Limb (tissue), 2 donors: ENCODE measurements at regions not wholly inside any gene's neighbourhood (a gene's known extent, or its start where the extent isn't known, plus 50 kb on each side); places are given as distances from the start of the nearest gene placed in this dataset.

Experiments used
- DNase-seq, 2 donors: peaks; one replicate each; pipeline ENCODE4 v3.0.0-alpha.2; 2016; ENCODE audit errors: extremely low spot score in 2 of 2

- DNase-seq, result no peak
Measured at GRCh38 chr5:68161156-68161555, 54.4 kb upstream of the PIK3R1 start.

- no peak for DNase-seq
Measured at GRCh38 chr5:68159224-68159951, 56.2 kb upstream of the PIK3R1 start.

DNA sequence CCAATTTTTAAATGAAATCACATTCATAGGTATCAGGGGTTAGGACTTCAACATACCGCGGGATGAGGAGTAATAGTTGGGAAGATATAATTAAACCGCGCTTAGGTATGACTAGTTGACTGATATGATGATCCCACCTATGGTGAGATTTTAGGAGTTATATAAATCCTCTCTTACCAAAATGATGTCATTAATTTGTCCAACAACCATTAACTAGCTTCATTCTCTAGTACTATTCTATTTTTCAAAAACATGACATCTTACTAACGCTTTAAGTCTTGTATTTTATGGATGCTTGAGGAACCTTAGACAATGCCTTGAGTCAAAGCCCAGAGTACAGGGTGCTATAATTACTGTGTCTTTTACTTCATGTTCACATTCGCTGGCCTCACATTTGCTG, 59.6 kb upstream of the PIK3R1 start:
- DNase-seq, result no peak

DNA sequence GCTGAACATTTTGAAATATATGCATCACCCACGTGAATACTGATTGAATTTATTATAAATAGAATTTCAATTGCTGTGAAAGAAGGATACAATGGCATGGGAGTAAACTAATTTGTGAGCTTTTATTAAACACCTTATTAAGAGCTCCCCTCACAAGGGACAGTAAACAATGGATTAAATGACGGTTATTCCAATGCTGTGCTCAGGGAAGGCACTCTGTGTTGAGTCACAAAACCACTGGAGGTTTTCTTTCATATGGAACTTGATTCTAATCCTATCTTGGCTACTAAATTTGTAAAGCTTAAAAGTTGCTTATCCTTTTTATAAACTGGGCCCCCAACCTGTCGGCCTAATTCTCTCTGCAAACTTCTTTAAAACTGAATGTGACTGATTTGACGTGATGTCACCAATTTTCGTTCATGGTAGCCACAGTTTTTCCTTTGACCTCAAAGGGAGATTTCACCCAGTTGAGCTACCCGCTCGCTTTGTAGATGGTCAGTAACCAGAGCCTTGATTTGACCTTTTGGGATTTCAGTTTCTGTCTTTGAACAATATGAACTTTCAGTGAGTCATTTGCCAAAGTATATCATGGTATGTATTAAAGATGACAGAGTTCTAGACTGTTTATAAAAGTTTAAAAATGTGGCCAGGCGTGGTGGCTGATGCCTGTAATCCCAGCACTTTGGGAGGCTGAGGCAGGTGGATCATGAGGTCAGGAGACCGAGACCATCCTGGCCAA, 61.3 kb upstream of the PIK3R1 start:
- no peak for DNase-seq

DNA sequence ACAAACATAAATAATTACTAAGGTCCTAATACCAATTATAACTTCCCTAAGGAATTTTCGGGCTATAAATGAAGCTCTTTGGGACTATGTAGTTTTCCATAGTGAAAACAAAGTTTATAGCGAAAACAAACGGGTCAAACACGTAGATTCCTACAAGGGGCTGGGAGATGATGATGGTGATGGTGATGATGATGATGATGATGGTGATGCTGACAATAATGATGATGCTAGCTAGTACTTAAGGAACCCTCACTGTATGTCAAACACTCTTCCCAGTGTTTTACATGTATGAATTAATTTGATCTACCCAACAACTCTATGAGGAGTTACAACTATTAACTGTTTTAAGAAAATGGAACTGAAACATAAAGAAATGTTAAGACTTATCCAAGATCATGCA, 63.7 kb upstream of the PIK3R1 start:
- DNase-seq, result no peak

DNA sequence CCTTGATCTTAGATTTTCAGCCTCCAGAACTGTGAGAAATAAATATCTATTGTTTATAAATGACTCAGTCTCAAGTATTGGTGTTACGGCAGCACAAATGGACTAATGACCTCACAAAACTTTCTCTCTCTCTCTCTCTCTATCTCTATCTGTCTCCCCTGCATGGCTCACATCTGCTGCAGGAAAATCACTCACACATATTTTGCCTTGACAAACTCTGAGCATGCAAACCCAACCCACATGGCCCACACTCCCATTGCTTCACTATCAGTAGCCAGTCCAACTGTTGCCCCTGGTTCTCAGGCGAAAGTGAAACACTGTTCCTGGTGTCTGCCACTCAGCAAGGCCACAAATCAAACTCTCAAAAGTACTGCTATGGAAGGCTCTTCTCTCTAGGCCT, 66.4 kb upstream of the PIK3R1 start:
- no peak for DNase-seq

GRCh38 chr5:68148096-68148495, 67.5 kb upstream of the PIK3R1 start:
- DNase-seq, result no peak

DNA sequence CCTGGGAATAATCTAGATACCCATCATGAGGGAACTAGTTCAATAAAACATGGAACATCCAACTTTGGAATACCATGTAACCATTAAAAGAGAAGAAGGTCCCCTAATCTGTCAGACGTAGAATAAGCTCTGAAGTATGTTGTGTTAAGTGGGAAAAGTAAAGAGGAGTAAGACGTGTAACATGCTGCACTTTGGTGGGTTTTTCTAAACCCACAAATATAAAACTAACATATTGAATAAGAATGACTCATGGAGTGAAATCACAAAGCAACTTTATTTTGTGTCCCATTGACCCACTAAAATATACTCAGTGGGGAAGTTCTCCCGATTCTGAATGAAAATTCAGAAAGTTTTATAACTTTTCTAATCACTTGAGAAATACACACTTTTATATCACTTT, 67.9 kb upstream of the PIK3R1 start:
- no peak for DNase-seq

GRCh38 chr5:68141494-68141893, 74.1 kb upstream of the PIK3R1 start:
- no peak for DNase-seq

- DNase-seq, result no peak
Measured at GRCh38 chr5:68140763-68141162, 74.8 kb upstream of the PIK3R1 start.

GRCh38 chr5:68139611-68140441, 75.7 kb upstream of the PIK3R1 start:
- DNase-seq, result no peak

- peak in 1 of 2 donors; percentile 44 for DNase-seq
Measured at GRCh38 chr5:68137511-68138140, 77.9 kb upstream of the PIK3R1 start.

DNA sequence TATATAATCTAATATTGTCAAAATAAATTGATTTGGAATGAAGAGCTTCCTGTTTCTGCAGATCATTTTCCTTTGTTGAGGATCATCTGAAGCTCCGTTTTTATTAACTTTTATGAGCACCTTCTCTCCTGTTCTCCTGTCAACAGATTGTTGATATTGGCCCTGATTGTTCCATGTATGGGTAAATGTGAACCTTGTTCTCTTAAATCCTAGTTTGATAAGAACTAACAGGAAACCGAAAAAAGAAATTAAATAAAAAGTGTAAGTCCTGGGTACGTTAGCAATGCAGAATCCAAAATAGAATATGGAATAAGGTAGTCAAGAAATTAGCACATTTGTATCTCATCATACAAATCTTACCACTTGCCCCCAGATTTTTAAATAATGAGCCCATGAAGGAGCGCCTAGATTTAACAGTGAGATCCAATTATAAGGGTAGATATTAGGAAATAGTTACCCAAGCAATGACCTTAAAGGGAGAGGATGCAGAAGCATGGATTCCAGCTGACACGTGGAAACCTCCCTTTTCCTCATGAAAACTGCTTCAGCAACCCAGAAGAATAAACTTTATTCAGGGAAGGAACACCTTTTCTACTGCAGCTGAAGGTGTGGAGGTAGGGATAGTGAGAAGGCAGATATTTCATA, 80.8 kb upstream of the PIK3R1 start:
- DNase-seq, result no peak

- DNase-seq, result no peak
Measured at GRCh38 chr5:68134033-68134668, 81.4 kb upstream of the PIK3R1 start.

- no peak for DNase-seq
Measured at GRCh38 chr5:68130253-68130652, 85.3 kb upstream of the PIK3R1 start.

DNA sequence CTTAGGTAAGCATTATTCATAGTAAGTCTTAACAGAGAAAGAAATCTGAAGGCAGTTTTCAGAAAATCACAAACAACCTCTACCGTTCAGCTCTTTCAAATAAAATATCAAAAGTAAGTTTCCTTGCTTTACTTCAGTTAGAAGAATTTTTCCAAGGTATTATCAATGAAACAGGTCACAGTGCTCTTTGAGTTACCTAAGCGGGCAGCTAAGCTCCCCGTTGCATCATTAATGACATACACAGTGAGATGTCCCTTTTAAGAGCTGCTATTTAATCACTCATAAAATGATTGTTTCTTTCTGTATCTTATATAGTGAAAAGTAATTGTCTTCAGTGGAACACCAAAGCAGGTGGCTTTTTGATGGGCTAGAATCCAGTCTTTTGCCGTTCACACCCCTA, 86.2 kb upstream of the PIK3R1 start:
- DNase-seq, result no peak

GRCh38 chr5:68126886-68127285, 88.7 kb upstream of the PIK3R1 start:
- no peak for DNase-seq

GRCh38 chr5:68122439-68123328, 92.9 kb upstream of the PIK3R1 start:
- DNase-seq, result no peak

DNA sequence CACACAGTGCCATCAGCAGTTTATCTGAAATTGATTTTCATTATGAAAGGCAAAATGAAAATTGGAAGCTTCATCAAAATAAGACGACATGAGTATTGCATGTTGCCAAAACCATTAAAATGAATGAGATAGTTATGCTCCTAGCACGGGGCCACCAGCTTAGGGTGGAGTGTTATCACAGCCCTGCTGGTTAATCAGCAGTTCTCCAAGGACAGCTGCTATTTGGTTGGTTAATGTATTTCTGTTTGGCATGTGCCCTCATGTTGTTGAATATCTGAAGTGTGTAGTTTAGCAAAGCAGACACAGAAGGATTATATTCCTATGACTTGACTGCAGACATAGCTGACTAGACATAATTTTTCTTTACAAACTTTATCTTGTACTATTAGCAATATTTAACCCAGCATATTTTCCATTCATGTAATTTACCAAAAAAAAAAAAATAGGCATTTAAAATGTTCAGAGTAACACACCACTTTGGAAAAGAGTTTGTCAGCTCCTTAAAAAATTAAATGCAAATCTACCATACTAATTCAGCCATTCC, 98.6 kb upstream of the PIK3R1 start:
- DNase-seq, result no peak

GRCh38 chr5:68116408-68116807, 99.1 kb upstream of the PIK3R1 start:
- no peak for DNase-seq
